Stimulated activated naive CD4-positive, alpha-beta T cell (primary cell): ENCODE measurements at regions not wholly inside any gene's neighbourhood (a gene's known extent, or its start where the extent isn't known, plus 50 kb on each side); places are given as distances from the start of the nearest gene placed in this dataset.

Experiments used
- DNase-seq, 6 experiments: peaks; one replicate each; lab custom pipeline; 2025; lab: John Stamatoyannopoulos, UW

GRCh38 chr21:41689289-41689583 is 77.6 kb downstream of the RIPK4 start:
- DNase-seq: no peak

GRCh38 chr21:41687633-41688032 is 79.2 kb downstream of the RIPK4 start:
- no peak for DNase-seq

- no peak for DNase-seq
These were observed 80.2 kb downstream of the RIPK4 start for GRCh38 chr21:41686664-41687063.

GRCh38 chr21:41685511-41686149 is 81.2 kb downstream of the RIPK4 start:
- DNase-seq: no peak

- DNase-seq: no peak
These were observed 82.2 kb downstream of the RIPK4 start for GRCh38 chr21:41684381-41685245.

- no peak for DNase-seq
These were observed 83.0 kb downstream of the RIPK4 start for GRCh38 chr21:41683815-41684214.

GRCh38 chr21:41682719-41683179 is 84.1 kb downstream of the RIPK4 start:
- DNase-seq: no peak

GRCh38 chr21:41681939-41682718 is 84.7 kb downstream of the RIPK4 start:
- no peak for DNase-seq

- no peak for DNase-seq
These were observed 85.5 kb downstream of the RIPK4 start for GRCh38 chr21:41681348-41681801.

- no peak for DNase-seq
These were observed 86.2 kb downstream of the RIPK4 start for GRCh38 chr21:41680444-41681347.

- no peak for DNase-seq
These were observed 87.9 kb downstream of the RIPK4 start for GRCh38 chr21:41678924-41679318.

GRCh38 chr21:41678016-41678923 is 88.6 kb downstream of the RIPK4 start:
- no peak for DNase-seq

- DNase-seq: no peak
These were observed 89.2 kb downstream of the RIPK4 start for GRCh38 chr21:41677671-41678015.

GRCh38 chr21:41676198-41676597 is 90.7 kb downstream of the RIPK4 start:
- no peak for DNase-seq

GRCh38 chr21:41675574-41675973 is 91.3 kb downstream of the RIPK4 start:
- no peak for DNase-seq

GRCh38 chr21:41674402-41674801 is 92.5 kb downstream of the RIPK4 start:
- no peak for DNase-seq

- no peak for DNase-seq
These were observed 93.1 kb downstream of the RIPK4 start for GRCh38 chr21:41673596-41674335.

- DNase-seq: no peak
These were observed 93.8 kb downstream of the RIPK4 start for GRCh38 chr21:41673071-41673470.

GRCh38 chr21:41672543-41672915 is 94.3 kb downstream of the RIPK4 start:
- no peak for DNase-seq
